GM23248 (cell line): ENCODE measurements at regions not wholly inside any gene's neighbourhood (a gene's known extent, or its start where the extent isn't known, plus 50 kb on each side); places are given as distances from the start of the nearest gene placed in this dataset.

Experiments
- DNase-seq: peaks from one replicate; pipeline ENCODE4 v3.0.0-alpha.2; 2015
- H2AFZ ChIP-seq: fragments of 200-600 bp; sonication (generic); 2 replicates; pipeline ENCODE4 v1.6.1; 2016; ENCODE audit warnings: antibody characterized with exemption
- H3F3A ChIP-seq: fragments of 200-600 bp; sonication (generic); 2 replicates; pipeline ENCODE4 v1.6.1; 2016; ENCODE audit warnings: mild to moderate bottlenecking, antibody characterized with exemption, mixed run types; ENCODE audit not compliant: insufficient read depth
- H3K27ac ChIP-seq: fragments of 200-600 bp; sonication (generic); 2 replicates; pipeline ENCODE4 v1.5.1; 2016; ENCODE audit warnings: mild to moderate bottlenecking
- H3K27me3 ChIP-seq: fragments of 200-600 bp; sonication (generic); replicated peaks from 2 replicates; pipeline ENCODE4 v1.6.1; 2016; ENCODE audit warnings: mild to moderate bottlenecking; ENCODE audit not compliant: insufficient read depth
- H3K36me3 ChIP-seq: fragments of 200-600 bp; sonication (generic); 2 replicates; pipeline ENCODE4 v1.6.1; 2016; ENCODE audit warnings: low read depth, mild to moderate bottlenecking
- H3K4me1 ChIP-seq: fragments of 200-600 bp; sonication (generic); 2 replicates; pipeline ENCODE4 v1.6.1; 2016; ENCODE audit warnings: mild to moderate bottlenecking; ENCODE audit not compliant: insufficient read depth
- H3K4me2 ChIP-seq: fragments of 200-600 bp; sonication (generic); one replicate; pipeline ENCODE4 v1.6.1; 2016; ENCODE audit warnings: mild to moderate bottlenecking; ENCODE audit not compliant: unreplicated experiment
- H3K4me3 ChIP-seq: fragments of 200-600 bp; sonication (generic); 2 replicates; pipeline ENCODE4 v1.5.1; 2016; ENCODE audit warnings: mild to moderate bottlenecking
- H3K79me2 ChIP-seq: fragments of 200-600 bp; sonication (generic); 2 replicates; pipeline ENCODE4 v1.6.1; 2016; ENCODE audit warnings: mild to moderate bottlenecking; ENCODE audit not compliant: insufficient read depth
- H3K9ac ChIP-seq: fragments of 200-600 bp; sonication (generic); 2 replicates; pipeline ENCODE4 v1.6.1; 2016; ENCODE audit warnings: mild to moderate bottlenecking
- H3K9me2 ChIP-seq: fragments of 200-600 bp; sonication (generic); 2 replicates; pipeline ENCODE4 v1.6.1; 2016; ENCODE audit warnings: mixed run types, mild to moderate bottlenecking, moderate library complexity; ENCODE audit not compliant: insufficient read depth
- H3K9me3 ChIP-seq: fragments of 200-600 bp; sonication (generic); one replicate; pipeline ENCODE4 v1.6.1; 2017; ENCODE audit warnings: low read depth
- H4K20me1 ChIP-seq: fragments of 200-600 bp; sonication (generic); 2 replicates; pipeline ENCODE4 v1.6.0; 2016; ENCODE audit not compliant: insufficient read depth
- EZH2 ChIP-seq: fragments of 200-600 bp; sonication (generic); IDR thresholded peaks from 2 replicates; pipeline ENCODE4 v1.6.1; 2018; ENCODE audit warnings: antibody characterized with exemption, mild to moderate bottlenecking; ENCODE audit not compliant: insufficient read depth, poor library complexity, severe bottlenecking
- EZH2phosphoT487 ChIP-seq: fragments of 200-600 bp; sonication (generic); IDR thresholded peaks from 2 replicates; pipeline ENCODE4 v1.6.1; 2018; ENCODE audit warnings: antibody characterized with exemption, moderate library complexity, mild to moderate bottlenecking, low read depth; ENCODE audit not compliant: insufficient read depth
- WGBS, 2 experiments: methylation state at CpG; one replicate each; pipeline ENCODE4 v1.1.6; 2015 to 2017; ENCODE audit warnings: low lambda C conversion rate in 2 of 2, low coverage in 1 of 2; ENCODE audit errors: missing lambda C conversion rate in 2 of 2; 5-methylcytosine and 5-hydroxymethylcytosine counted together
- in situ Hi-C: fragments of 300-500 bp; cut with MboI; formaldehyde crosslinking; loops from 2 replicates; pipeline ENCODE4 v1.15.0; 2020

GRCh38 chr4:43716721-43717395 lies 731.8 kb downstream of the KCTD8 start:
- DNase-seq, result no peak
- Histone ChIP-seq H3K4me2 (no peak overlapping the region), H3K27ac (no peak overlapping the region), H3K27me3 (no peaks in the 10 kb centered on the region), H3K9me3 (no peaks in the 10 kb centered on the region), H2AFZ (no peak overlapping the region), H3K9ac (no peak overlapping the region), H3K4me1 (no peaks in the 10 kb centered on the region), H3K9me2 (no peaks in the 10 kb centered on the region), H3K79me2 (no peaks in the 10 kb centered on the region), H3K36me3 (no peaks in the 10 kb centered on the region), H4K20me1 (no peaks in the 10 kb centered on the region), H3F3A (no peaks in the 10 kb centered on the region), H3K4me3 (no peak overlapping the region)
- TF ChIP-seq EZH2, result no peak
- TF ChIP-seq EZH2phosphoT487, result no peak
- 18 to 19% methylated on average over 5 of the region's 5 CpGs for WGBS, 2 experiments
- in situ Hi-C loops, result no loop called here

GRCh38 chr4:43718369-43718768 lies 730.2 kb downstream of the KCTD8 start:
- Histone ChIP-seq H3K4me2 (no peak overlapping the region), H3K79me2 (no peaks in the 10 kb centered on the region), H3F3A (no peaks in the 10 kb centered on the region), H3K4me3 (no peak overlapping the region), H3K36me3 (no peaks in the 10 kb centered on the region), H3K27me3 (no peaks in the 10 kb centered on the region), H3K9me3 (no peaks in the 10 kb centered on the region), H3K9me2 (no peaks in the 10 kb centered on the region), H3K9ac (no peak overlapping the region), H2AFZ (no peak overlapping the region), H3K4me1 (no peaks in the 10 kb centered on the region), H3K27ac (no peak overlapping the region), H4K20me1 (no peaks in the 10 kb centered on the region)
- DNase-seq, result no peak
- in situ Hi-C loops, result no loop called here
- 39 to 53% methylated on average over 2 of the region's 2 CpGs for WGBS, 2 experiments
- TF ChIP-seq EZH2 (no peak), EZH2phosphoT487 (no peak)

- no peak overlapping the region for H3K27ac ChIP-seq
- H3K27me3 ChIP-seq, result no peaks in the 10 kb centered on the region
- no peaks in the 10 kb centered on the region for H3K36me3 ChIP-seq
- no peak overlapping the region for H3K9ac ChIP-seq
- H3K4me3 ChIP-seq, result no peak overlapping the region
- in situ Hi-C loops, result no loop called here
- DNase-seq, result no peak
- no peaks in the 10 kb centered on the region for H3K9me2 ChIP-seq
- H3K79me2 ChIP-seq, result no peaks in the 10 kb centered on the region
- no peak overlapping the region for H3K4me2 ChIP-seq
- H2AFZ ChIP-seq, result no peak overlapping the region
- H3K4me1 ChIP-seq, result no peaks in the 10 kb centered on the region
- no peaks in the 10 kb centered on the region for H3F3A ChIP-seq
- WGBS, 2 experiments, result 28 to 32% methylated on average over 9 of the region's 9 CpGs
- TF ChIP-seq EZH2phosphoT487 (no peak), EZH2 (no peak)
- no peaks in the 10 kb centered on the region; the same call in 1 of the 2 replicates for H4K20me1 ChIP-seq
- no peaks in the 10 kb centered on the region for H3K9me3 ChIP-seq
Observed at GRCh38 chr4:43732829-43733426, 715.7 kb downstream of the KCTD8 start.

- DNase-seq, result no peak
- Histone ChIP-seq H3K79me2 (no peaks in the 10 kb centered on the region), H2AFZ (no peak overlapping the region), H3K9ac (no peak overlapping the region), H3F3A (no peaks in the 10 kb centered on the region), H3K36me3 (no peaks in the 10 kb centered on the region), H3K4me3 (no peak overlapping the region), H3K4me1 (no peaks in the 10 kb centered on the region), H3K4me2 (no peak overlapping the region), H3K9me3 (no peaks in the 10 kb centered on the region), H3K27ac (no peak overlapping the region), H3K27me3 (no peaks in the 10 kb centered on the region), H4K20me1 (no peaks in the 10 kb centered on the region), H3K9me2 (no peaks in the 10 kb centered on the region; the same call in 1 of the 2 replicates)
- TF ChIP-seq EZH2 (no peak), EZH2phosphoT487 (no peak)
- 3 to 4% methylated on average over 2 of the region's 2 CpGs for WGBS, 2 experiments
- in situ Hi-C loops, result no loop called here
Observed at GRCh38 chr4:43742083-43742482, 706.5 kb downstream of the KCTD8 start.

GRCh38 chr4:43754566-43754965 lies 694.0 kb downstream of the KCTD8 start:
- 26 to 28% methylated on average over 3 of the region's 3 CpGs for WGBS, 2 experiments
- H3K4me1 ChIP-seq, result no peaks in the 10 kb centered on the region
- no peak overlapping the region for H3K9ac ChIP-seq
- no peak overlapping the region for H3K4me2 ChIP-seq
- no peak for DNase-seq
- no peaks in the 10 kb centered on the region for H3K9me2 ChIP-seq
- no peak for TF ChIP-seq EZH2
- no peak for TF ChIP-seq EZH2phosphoT487
- no peaks in the 10 kb centered on the region for H3K27me3 ChIP-seq
- no peaks in the 10 kb centered on the region for H4K20me1 ChIP-seq
- in situ Hi-C loops, result no loop called here
- H2AFZ ChIP-seq, result no peak overlapping the region
- no peak overlapping the region for H3K27ac ChIP-seq
- no peak overlapping the region for H3K4me3 ChIP-seq
- H3K79me2 ChIP-seq, result no peaks in the 10 kb centered on the region
- no peaks in the 10 kb centered on the region for H3K9me3 ChIP-seq
- H3F3A ChIP-seq, result no peaks in the 10 kb centered on the region
- no peaks in the 10 kb centered on the region for H3K36me3 ChIP-seq
